ENCODE measurements at regions not wholly inside any gene's neighbourhood (a gene's known extent, or its start where the extent isn't known, plus 50 kb on each side); places are given as distances from the start of the nearest gene placed in this dataset.

- no peak overlapping the region for H2AFZ ChIP-seq (ENCODE audit: low read depth, low read length)
- H3K27ac ChIP-seq (ENCODE audit: low read length), result no peak overlapping the region
- no peaks in the 10 kb centered on the region for H3K27me3 ChIP-seq (ENCODE audit: low read depth, low read length)
- no peaks in the 10 kb centered on the region for H3K4me1 ChIP-seq (ENCODE audit: low read length)
- H4K20me1 ChIP-seq (ENCODE audit: insufficient read depth, low read length), result no peaks in the 10 kb centered on the region
- no peaks in the 10 kb centered on the region for H3K36me3 ChIP-seq (replicated peaks; ENCODE audit: low read depth, low read length)
- no peak overlapping the region for H3K4me3 ChIP-seq (ENCODE audit: low read length)
- no peak overlapping the region for H3K4me2 ChIP-seq (ENCODE audit: low read length)
- H3K9me3 ChIP-seq (ENCODE audit: insufficient read depth, low read length), result 0 out of 2 replicates have a peak, but pooled peaks cover 4% of the 10 kb centered on the region
- no peak overlapping the region for H3K9ac ChIP-seq (ENCODE audit: low read length)
- TF ChIP-seq EZH2phosphoT487 (IDR thresholded peaks at IDR 0.05; ENCODE audit: low read depth) (no peak), CTCF (IDR thresholded peaks at IDR 0.05; ENCODE audit: low read depth, low read length) (no peak)
- no peaks in the 10 kb centered on the region for H3K79me2 ChIP-seq (ENCODE audit: low read length)
Measured at GRCh38 chr18:78101091-78101490, 851.4 kb downstream of the GALR1 start.

- no peaks in the 10 kb centered on the region for H4K20me1 ChIP-seq (ENCODE audit: insufficient read depth, low read length)
- H3K4me3 ChIP-seq (ENCODE audit: low read length), result no peak overlapping the region
Measured at GRCh38 chr18:78102135-78102534, 852.5 kb downstream of the GALR1 start.

GRCh38 chr18:78105611-78106010 is 856.0 kb downstream of the GALR1 start:
- TF ChIP-seq CTCF (IDR thresholded peaks at IDR 0.05; ENCODE audit: low read depth, low read length) (no peak), EZH2phosphoT487 (IDR thresholded peaks at IDR 0.05; ENCODE audit: low read depth) (no peak)
- no peak overlapping the region for H3K4me3 ChIP-seq (ENCODE audit: low read length)
- H3K36me3 ChIP-seq (replicated peaks; ENCODE audit: low read depth, low read length), result no peaks in the 10 kb centered on the region
- peaks cover 6% of the 10 kb centered on the region for H3K9me3 ChIP-seq (ENCODE audit: insufficient read depth, low read length)
- H3K27me3 ChIP-seq (ENCODE audit: low read depth, low read length), result no peaks in the 10 kb centered on the region
- no peaks in the 10 kb centered on the region for H4K20me1 ChIP-seq (ENCODE audit: insufficient read depth, low read length)
- no peak overlapping the region for H3K4me2 ChIP-seq (ENCODE audit: low read length)
- no peaks in the 10 kb centered on the region for H3K4me1 ChIP-seq (ENCODE audit: low read length)
- no peaks in the 10 kb centered on the region for H3K79me2 ChIP-seq (ENCODE audit: low read length)
- no peak overlapping the region for H3K27ac ChIP-seq (ENCODE audit: low read length)
- H2AFZ ChIP-seq (ENCODE audit: low read depth, low read length), result no peak overlapping the region
- H3K9ac ChIP-seq (ENCODE audit: low read length), result no peak overlapping the region

More at GRCh38 chr18:78102135-78102534, 852.5 kb downstream of the GALR1 start:
- Histone ChIP-seq H3K4me1 (ENCODE audit: low read length) (no peaks in the 10 kb centered on the region), H3K36me3 (replicated peaks; ENCODE audit: low read depth, low read length) (no peaks in the 10 kb centered on the region), H3K4me2 (ENCODE audit: low read length) (no peak overlapping the region), H3K27me3 (ENCODE audit: low read depth, low read length) (no peaks in the 10 kb centered on the region), H3K9me3 (ENCODE audit: insufficient read depth, low read length) (peaks cover 9% of the 10 kb centered on the region), H3K27ac (ENCODE audit: low read length) (no peak overlapping the region), H3K9ac (ENCODE audit: low read length) (no peak overlapping the region), H3K79me2 (ENCODE audit: low read length) (no peaks in the 10 kb centered on the region), H2AFZ (ENCODE audit: low read depth, low read length) (no peak overlapping the region)
- TF ChIP-seq EZH2phosphoT487 (IDR thresholded peaks at IDR 0.05; ENCODE audit: low read depth), result no peak
- no peak for TF ChIP-seq CTCF (IDR thresholded peaks at IDR 0.05; ENCODE audit: low read depth, low read length)

- Histone ChIP-seq H2AFZ (ENCODE audit: low read depth, low read length) (no peak overlapping the region), H3K4me2 (ENCODE audit: low read length) (no peak overlapping the region)
Measured at GRCh38 chr18:78106946-78107345, 857.3 kb downstream of the GALR1 start.

More at GRCh38 chr18:78106946-78107345, 857.3 kb downstream of the GALR1 start:
- Histone ChIP-seq H3K9ac (ENCODE audit: low read length) (no peak overlapping the region), H4K20me1 (ENCODE audit: insufficient read depth, low read length) (no peaks in the 10 kb centered on the region), H3K27ac (ENCODE audit: low read length) (no peak overlapping the region), H3K27me3 (ENCODE audit: low read depth, low read length) (no peaks in the 10 kb centered on the region), H3K4me3 (ENCODE audit: low read length) (no peak overlapping the region), H3K36me3 (replicated peaks; ENCODE audit: low read depth, low read length) (no peaks in the 10 kb centered on the region), H3K4me1 (ENCODE audit: low read length) (no peaks in the 10 kb centered on the region), H3K79me2 (ENCODE audit: low read length) (no peaks in the 10 kb centered on the region), H3K9me3 (ENCODE audit: insufficient read depth, low read length) (peaks cover 6% of the 10 kb centered on the region)
- TF ChIP-seq EZH2phosphoT487 (IDR thresholded peaks at IDR 0.05; ENCODE audit: low read depth), result no peak
- no peak for TF ChIP-seq CTCF (IDR thresholded peaks at IDR 0.05; ENCODE audit: low read depth, low read length)
